NT2/D1 (cell line): ENCODE measurements at regions not wholly inside any gene's neighbourhood (a gene's known extent, or its start where the extent isn't known, plus 50 kb on each side); places are given as distances from the start of the nearest gene placed in this dataset.

ENCODE experiments used
- SUZ12 ChIP-seq: IDR thresholded peaks from 2 replicates; pipeline ENCODE4 v1.6.1; 2011; ENCODE audit not compliant: insufficient read length, insufficient read depth; ENCODE audit errors: extremely low read depth
- YY1 ChIP-seq: IDR thresholded peaks from 2 replicates; pipeline ENCODE4 v1.6.1; 2011; ENCODE audit not compliant: insufficient read length, insufficient read depth
- ZNF274 ChIP-seq: IDR thresholded peaks from 2 replicates; pipeline ENCODE4 v1.6.1; 2011; ENCODE audit warnings: mild to moderate bottlenecking, low read depth, low read length

- no peak for TF ChIP-seq ZNF274
- TF ChIP-seq YY1, result no peak
- no peak for TF ChIP-seq SUZ12
Observed at GRCh38 chr11:70608568-70609470, 210.5 kb downstream of the CTTN start.
